ENCODE measurements at regions not wholly inside any gene's neighbourhood (a gene's known extent, or its start where the extent isn't known, plus 50 kb on each side); places are given as distances from the start of the nearest gene placed in this dataset.
A peak's percentile ranks its signal among the peaks of the same experiment; 100 is the strongest.

GRCh38 chr11:88017666-88018065, 157.6 kb downstream of the RAB38 start:
- no peak for DNase-seq (ENCODE audit: low spot score)
- in situ Hi-C loops (cut with MboI; ENCODE audit: low pct_unique_long_range_greater_than_20kb, low sequenced_read_pairs, unreplicated experiment): loop anchor here (25.0 kb wide), 1 partner anchor 520 kb away; no protein-coding TSS in a partner anchor
- TF ChIP-seq, protein P1, sequence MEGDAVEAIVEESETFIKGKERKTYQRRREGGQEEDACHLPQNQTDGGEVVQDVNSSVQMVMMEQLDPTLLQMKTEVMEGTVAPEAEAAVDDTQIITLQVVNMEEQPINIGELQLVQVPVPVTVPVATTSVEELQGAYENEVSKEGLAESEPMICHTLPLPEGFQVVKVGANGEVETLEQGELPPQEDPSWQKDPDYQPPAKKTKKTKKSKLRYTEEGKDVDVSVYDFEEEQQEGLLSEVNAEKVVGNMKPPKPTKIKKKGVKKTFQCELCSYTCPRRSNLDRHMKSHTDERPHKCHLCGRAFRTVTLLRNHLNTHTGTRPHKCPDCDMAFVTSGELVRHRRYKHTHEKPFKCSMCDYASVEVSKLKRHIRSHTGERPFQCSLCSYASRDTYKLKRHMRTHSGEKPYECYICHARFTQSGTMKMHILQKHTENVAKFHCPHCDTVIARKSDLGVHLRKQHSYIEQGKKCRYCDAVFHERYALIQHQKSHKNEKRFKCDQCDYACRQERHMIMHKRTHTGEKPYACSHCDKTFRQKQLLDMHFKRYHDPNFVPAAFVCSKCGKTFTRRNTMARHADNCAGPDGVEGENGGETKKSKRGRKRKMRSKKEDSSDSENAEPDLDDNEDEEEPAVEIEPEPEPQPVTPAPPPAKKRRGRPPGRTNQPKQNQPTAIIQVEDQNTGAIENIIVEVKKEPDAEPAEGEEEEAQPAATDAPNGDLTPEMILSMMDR (IDR thresholded peaks at IDR 0.05; ENCODE audit: extremely low read depth, insufficient read depth, missing control alignments): no peak

- in situ Hi-C loops (cut with MboI; ENCODE audit: low pct_unique_long_range_greater_than_20kb, low sequenced_read_pairs, unreplicated experiment): loop anchor here (25.0 kb wide), 1 partner anchor 521 kb away; no protein-coding TSS in a partner anchor
- TF ChIP-seq, protein P1 (IDR thresholded peaks at IDR 0.05; ENCODE audit: extremely low read depth, insufficient read depth, missing control alignments): peak; percentile 83
- DNase-seq (ENCODE audit: low spot score): peak; percentile 22
These were observed 158.7 kb downstream of the RAB38 start for GRCh38 chr11:88016392-88017170.

DNA sequence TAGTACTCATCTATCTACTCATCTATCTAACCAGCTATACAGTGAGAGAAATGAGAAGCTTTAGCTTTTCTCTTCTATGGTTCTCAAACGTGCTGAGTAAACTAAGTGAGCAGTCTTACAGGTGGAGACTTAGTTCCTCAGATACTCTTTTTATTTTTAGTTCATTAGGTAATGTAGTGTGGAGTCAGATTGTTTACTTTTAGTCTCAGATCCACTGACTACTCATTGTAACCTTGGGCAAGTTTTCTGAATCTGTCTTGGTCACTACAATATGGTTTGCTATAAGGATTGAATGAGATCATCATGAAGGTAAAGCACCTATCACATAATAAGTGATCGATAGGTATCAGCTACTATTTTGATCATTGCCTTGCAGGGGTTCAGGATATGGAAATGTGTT, 160.1 kb downstream of the RAB38 start:
- TF ChIP-seq, protein P1 (IDR thresholded peaks at IDR 0.05; ENCODE audit: extremely low read depth, insufficient read depth, missing control alignments): no peak
- in situ Hi-C loops (cut with MboI; ENCODE audit: low pct_unique_long_range_greater_than_20kb, low sequenced_read_pairs, unreplicated experiment): loop anchor here (25.0 kb wide), 1 partner anchor 522 kb away; no protein-coding TSS in a partner anchor
- no peak for DNase-seq (ENCODE audit: low spot score)

- TF ChIP-seq, protein P1 (IDR thresholded peaks at IDR 0.05; ENCODE audit: extremely low read depth, insufficient read depth, missing control alignments): no peak
- DNase-seq (ENCODE audit: low spot score): no peak
These were observed 161.7 kb downstream of the RAB38 start for GRCh38 chr11:88013508-88014065.

GRCh38 chr11:88012456-88012855, 162.8 kb downstream of the RAB38 start:
- in situ Hi-C loops (cut with MboI; ENCODE audit: low pct_unique_long_range_greater_than_20kb, low sequenced_read_pairs, unreplicated experiment): loop anchor here (25.0 kb wide), 1 partner anchor 525 kb away; no protein-coding TSS in a partner anchor
- DNase-seq (ENCODE audit: low spot score): no peak
- TF ChIP-seq, protein P1 (IDR thresholded peaks at IDR 0.05; ENCODE audit: extremely low read depth, insufficient read depth, missing control alignments): no peak

More at GRCh38 chr11:88013508-88014065, 161.7 kb downstream of the RAB38 start:
- in situ Hi-C loops (cut with MboI; ENCODE audit: low pct_unique_long_range_greater_than_20kb, low sequenced_read_pairs, unreplicated experiment): loop anchor here (25.0 kb wide), 1 partner anchor 524 kb away; no protein-coding TSS in a partner anchor

DNA sequence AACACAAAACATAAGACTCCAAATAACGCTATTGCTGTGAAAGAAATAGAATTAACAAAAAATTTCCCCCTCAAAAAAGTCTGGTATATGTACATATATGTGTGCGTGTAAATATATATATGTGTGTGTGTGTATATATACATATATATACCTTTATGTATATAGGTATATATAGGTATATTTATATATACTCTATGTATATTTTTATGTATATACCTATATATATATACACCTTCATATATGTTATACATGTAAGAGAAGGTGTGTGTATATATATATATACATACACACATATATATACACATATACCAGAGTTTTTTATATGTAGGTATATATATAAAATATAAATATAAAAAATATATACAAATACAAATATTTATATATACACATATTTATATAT, 199.2 kb downstream of the RAB38 start:
- DNase-seq (ENCODE audit: low spot score): no peak
- in situ Hi-C loops (cut with MboI; ENCODE audit: low pct_unique_long_range_greater_than_20kb, low sequenced_read_pairs, unreplicated experiment): no loop called here
- TF ChIP-seq, protein P1 (IDR thresholded peaks at IDR 0.05; ENCODE audit: extremely low read depth, insufficient read depth, missing control alignments): no peak
